BJ (cell line): ENCODE measurements at regions not wholly inside any gene's neighbourhood (a gene's known extent, or its start where the extent isn't known, plus 50 kb on each side); places are given as distances from the start of the nearest gene placed in this dataset.
"Not testable (repeated sequence)": the region's sequence is repeated elsewhere in the genome, so short reads cannot be mapped to it uniquely, and the experiment has no call there.

ENCODE experiments used
- CTCF ChIA-PET: fragments of 350-600 bp; formaldehyde crosslinking; extraction: SDS; loops from one replicate; lab custom pipeline; 2021; ENCODE audit warnings: antibody characterized with exemption, inconsistent platforms; lab: Yijun Ruan, JAX
- POLR2A ChIA-PET: fragments of 300-600 bp; sonication (Branson Sonifier 250); formaldehyde crosslinking; extraction: SDS; loops from one replicate; lab custom pipeline; 2021; ENCODE audit warnings: antibody characterized with exemption; lab: Charles Lee
- DNase-seq: peaks from one replicate; pipeline ENCODE4 v3.0.0-alpha.2; 2011; ENCODE audit warnings: low read depth
- H3K27me3 ChIP-seq: 2 replicates; pipeline ENCODE4 v1.6.0; 2011; ENCODE audit warnings: low read length; ENCODE audit not compliant: control insufficient read depth, insufficient read depth
- H3K36me3 ChIP-seq: 2 replicates; pipeline ENCODE4 v1.5.1; 2011; ENCODE audit warnings: low read length; ENCODE audit not compliant: control insufficient read depth, insufficient read depth
- H3K4me3 ChIP-seq: 2 replicates; pipeline ENCODE4 v1.5.1; 2011; ENCODE audit warnings: low read depth, mild to moderate bottlenecking, control low read depth, low read length
- CTCF ChIP-seq: IDR thresholded peaks from 2 replicates; pipeline ENCODE4 v1.5.1; 2011; ENCODE audit warnings: low read depth, mild to moderate bottlenecking, control low read depth, inconsistent platforms, low read length, moderate library complexity; ENCODE audit not compliant: insufficient read depth

- ChIA-PET CTCF (interaction anchor here (0.6 kb wide), 1 partner anchor 133 kb away, joined by 3 read pairs; no protein-coding TSS in a partner anchor), POLR2A (no interaction called here)
- TF ChIP-seq CTCF = no peak
- no peaks in the 10 kb centered on the region for H3K36me3 ChIP-seq
- no peaks in the 10 kb centered on the region for H3K27me3 ChIP-seq
- no peak for DNase-seq
- no peak overlapping the region for H3K4me3 ChIP-seq
Measured at GRCh38 chr5:118068886-118069285, 919.5 kb downstream of the DTWD2 start.

- DNase-seq, CTCF ChIA-PET, H3K27me3 ChIP-seq, H3K4me3 ChIP-seq, H3K36me3 ChIP-seq, POLR2A ChIA-PET: not testable (repeated sequence)
Measured at GRCh38 chr5:118063836-118064235, 924.5 kb downstream of the DTWD2 start.

- DNase-seq = no peak
- H3K27me3 ChIP-seq = no peaks in the 10 kb centered on the region
- ChIA-PET CTCF (no interaction called here), POLR2A (no interaction called here)
- TF ChIP-seq CTCF = 0 out of 2 replicates have a peak, but pooled peaks have one; percentile 11
- no peaks in the 10 kb centered on the region for H3K36me3 ChIP-seq
- no peak overlapping the region for H3K4me3 ChIP-seq
Measured at GRCh38 chr5:118060833-118061232, 927.5 kb downstream of the DTWD2 start.

GRCh38 chr5:118052503-118052902, 935.8 kb downstream of the DTWD2 start:
- ChIA-PET CTCF (no interaction called here), POLR2A (no interaction called here)
- Histone ChIP-seq H3K27me3 (no peaks in the 10 kb centered on the region), H3K36me3 (no peaks in the 10 kb centered on the region), H3K4me3 (no peak overlapping the region)
- TF ChIP-seq CTCF = no peak
- DNase-seq = peak; percentile 8

GRCh38 chr5:118044169-118044568, 944.2 kb downstream of the DTWD2 start:
- TF ChIP-seq CTCF = no peak
- ChIA-PET POLR2A (no interaction called here), CTCF (no interaction called here)

GRCh38 chr5:118043531-118043930, 944.8 kb downstream of the DTWD2 start:
- Histone ChIP-seq H3K27me3 (no peaks in the 10 kb centered on the region), H3K36me3 (no peaks in the 10 kb centered on the region), H3K4me3 (no peak overlapping the region)
- POLR2A ChIA-PET = interaction anchor here (0.6 kb wide), 3 partner anchors 60 to 119 kb away, joined by 3 to 4 read pairs (median 4); no protein-coding TSS in a partner anchor
- no peak for TF ChIP-seq CTCF
- CTCF ChIA-PET = no interaction called here
- no peak for DNase-seq

More at GRCh38 chr5:118044169-118044568, 944.2 kb downstream of the DTWD2 start:
- Histone ChIP-seq H3K4me3 (no peak overlapping the region), H3K27me3 (no peaks in the 10 kb centered on the region), H3K36me3 (no peaks in the 10 kb centered on the region)
- DNase-seq = no peak
